NCI-H460 (cell line): ENCODE measurements at regions not wholly inside any gene's neighbourhood (a gene's known extent, or its start where the extent isn't known, plus 50 kb on each side); places are given as distances from the start of the nearest gene placed in this dataset.

Experiments
- DNase-seq: peaks from one replicate; pipeline ENCODE4 v3.0.0-alpha.2; 2016; ENCODE audit warnings: low read depth; ENCODE audit errors: extremely low read depth

- DNase-seq = no peak
Measured at GRCh38 chr1:224486801-224487583, 52.4 kb upstream of the WDR26 start.

GRCh38 chr1:224488806-224489499 lies 54.4 kb upstream of the WDR26 start:
- no peak for DNase-seq

DNA sequence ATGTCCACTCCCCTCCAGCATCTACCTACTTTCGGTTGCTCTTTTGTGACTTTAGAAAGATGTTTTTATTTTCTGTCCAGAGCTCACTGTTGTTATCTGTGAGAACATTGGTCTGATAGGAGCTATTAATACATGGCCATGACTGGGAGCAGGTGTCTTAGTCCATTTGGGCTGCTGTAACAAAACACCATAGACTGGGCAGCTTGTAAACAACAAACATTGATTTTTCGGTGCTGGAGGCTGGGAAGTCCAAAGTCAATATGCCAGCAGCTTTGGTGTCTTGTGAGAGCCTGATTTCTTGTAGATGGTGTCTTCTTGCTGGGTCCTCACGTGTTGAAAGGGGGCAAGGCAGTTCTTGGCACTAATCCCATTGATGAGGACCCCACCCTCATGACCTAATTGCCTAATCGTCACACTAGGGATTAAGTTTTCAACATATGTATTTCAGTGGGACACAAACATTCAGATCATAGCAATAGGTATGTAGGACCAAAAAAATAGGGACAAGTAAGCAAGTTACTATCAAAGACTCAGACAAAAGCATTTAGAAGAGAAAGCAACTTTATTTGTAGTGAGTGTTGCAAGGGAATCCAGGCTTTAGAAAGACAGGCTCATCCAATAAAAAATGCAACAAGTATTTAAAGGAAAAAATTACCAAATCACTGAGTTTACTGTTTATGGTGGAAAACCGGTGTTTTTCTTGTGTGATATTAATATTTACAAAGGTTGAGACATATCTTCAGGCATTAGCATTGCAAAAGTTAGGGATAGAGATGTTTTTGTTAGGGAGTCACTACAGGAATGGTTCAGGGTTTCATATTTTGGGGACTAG lies 55.2 kb upstream of the WDR26 start:
- no peak for DNase-seq

DNA sequence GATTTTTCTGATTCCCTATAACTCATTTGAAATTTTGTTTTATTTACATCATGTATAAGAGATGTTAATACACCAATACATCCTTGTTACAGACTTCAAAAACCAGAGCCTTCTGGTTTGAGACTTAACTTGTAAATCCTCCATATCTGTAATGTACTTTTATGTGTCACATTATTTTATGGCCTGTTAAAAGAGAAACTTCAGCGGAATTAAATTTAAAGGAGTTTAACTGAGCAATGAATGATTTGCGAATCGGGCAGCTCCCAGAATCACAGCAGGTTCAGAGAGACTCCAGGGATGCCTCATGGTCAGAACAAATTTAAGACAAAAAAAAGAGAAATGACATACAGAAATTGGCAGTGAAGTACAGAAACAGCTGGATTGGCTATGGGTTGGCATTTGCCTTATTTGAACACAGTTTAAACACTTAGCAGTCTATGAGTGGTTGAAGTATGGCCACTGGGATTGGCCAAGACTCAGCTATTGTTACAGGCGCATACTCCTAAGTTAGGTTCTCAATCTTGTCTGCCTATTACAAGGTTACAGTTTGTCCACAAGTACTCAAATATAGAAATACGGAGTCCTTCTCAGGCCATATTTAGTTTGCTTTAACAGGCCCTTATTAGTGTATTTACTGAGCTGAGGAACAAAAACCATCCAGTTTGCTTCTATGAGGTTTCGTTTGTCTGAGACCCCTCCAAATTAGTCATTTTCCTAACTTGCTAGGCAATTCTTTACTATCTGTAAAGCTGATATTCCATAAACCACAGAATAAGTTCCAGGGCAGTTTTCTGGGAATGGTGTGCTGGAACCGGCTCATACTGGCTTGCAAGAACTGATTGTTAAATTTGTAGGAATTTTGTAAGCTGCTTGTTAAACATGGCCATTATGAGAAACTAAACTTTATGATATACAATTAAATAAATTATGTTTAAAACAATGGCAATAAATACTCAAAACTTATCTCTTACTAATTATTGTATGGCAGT lies 56.2 kb upstream of the WDR26 start:
- no peak for DNase-seq

DNA sequence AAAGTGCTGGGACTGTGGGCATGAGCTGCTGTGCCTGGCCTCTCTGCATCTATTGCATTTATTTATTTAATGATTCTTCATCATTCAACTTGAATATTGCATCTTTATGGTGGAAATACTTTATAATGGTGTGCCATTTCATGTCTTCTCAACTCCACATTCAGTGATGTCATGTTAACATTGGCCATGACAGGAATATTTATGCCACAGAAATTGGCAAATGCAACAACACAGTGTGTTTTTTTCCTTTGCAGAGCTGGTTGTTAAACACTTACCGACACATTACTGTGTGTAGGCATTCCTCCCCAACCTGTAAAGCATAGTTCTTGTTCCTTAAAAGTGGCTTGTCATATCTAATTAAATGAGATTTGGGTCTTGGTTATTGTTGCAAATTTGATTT lies 57.4 kb upstream of the WDR26 start:
- DNase-seq = no peak

GRCh38 chr1:224492632-224493031 lies 58.0 kb upstream of the WDR26 start:
- DNase-seq = no peak

- DNase-seq = no peak
Measured at GRCh38 chr1:224493269-224493668, 58.7 kb upstream of the WDR26 start.

DNA sequence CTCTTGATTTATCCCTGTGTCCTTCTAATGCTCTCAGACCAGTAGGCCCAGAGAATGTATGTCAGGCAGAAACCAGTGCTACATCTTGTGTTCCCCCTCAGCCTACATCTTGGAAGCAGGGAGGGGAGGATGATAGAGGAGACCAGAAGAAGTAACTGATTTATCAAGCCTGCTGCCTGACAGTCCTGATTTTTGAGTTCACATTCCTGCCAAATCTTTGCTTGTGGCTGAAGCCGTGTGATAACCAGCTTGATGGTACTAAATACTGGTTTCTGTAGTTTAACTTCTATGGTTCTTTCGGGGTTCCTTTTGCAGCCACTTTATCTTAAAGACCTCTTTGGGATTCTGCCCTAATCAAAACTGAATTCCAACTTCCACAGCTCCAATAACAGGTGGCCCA lies 59.7 kb upstream of the WDR26 start:
- no peak for DNase-seq

DNA sequence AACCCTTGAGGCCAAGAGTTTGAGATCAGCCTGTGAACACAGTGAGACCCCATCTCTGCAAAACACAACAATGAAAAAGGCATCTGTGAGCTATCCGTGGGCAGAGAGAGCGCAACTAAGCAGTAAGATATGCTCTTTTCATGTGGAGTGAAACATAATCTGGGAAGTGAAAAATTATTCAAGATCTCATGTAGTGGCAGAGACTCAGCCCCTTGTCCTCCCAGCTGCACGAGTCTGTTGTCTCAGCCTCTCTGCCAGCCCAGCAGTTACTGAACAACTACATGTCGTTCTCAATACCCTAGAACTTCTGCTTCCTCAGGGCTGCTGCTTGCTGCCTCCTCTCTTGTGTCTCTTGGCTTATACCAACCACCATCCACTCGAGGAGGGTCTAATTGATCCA lies 61.3 kb upstream of the WDR26 start:
- DNase-seq = no peak

GRCh38 chr1:224496826-224497225 lies 62.2 kb upstream of the WDR26 start:
- DNase-seq = no peak

DNA sequence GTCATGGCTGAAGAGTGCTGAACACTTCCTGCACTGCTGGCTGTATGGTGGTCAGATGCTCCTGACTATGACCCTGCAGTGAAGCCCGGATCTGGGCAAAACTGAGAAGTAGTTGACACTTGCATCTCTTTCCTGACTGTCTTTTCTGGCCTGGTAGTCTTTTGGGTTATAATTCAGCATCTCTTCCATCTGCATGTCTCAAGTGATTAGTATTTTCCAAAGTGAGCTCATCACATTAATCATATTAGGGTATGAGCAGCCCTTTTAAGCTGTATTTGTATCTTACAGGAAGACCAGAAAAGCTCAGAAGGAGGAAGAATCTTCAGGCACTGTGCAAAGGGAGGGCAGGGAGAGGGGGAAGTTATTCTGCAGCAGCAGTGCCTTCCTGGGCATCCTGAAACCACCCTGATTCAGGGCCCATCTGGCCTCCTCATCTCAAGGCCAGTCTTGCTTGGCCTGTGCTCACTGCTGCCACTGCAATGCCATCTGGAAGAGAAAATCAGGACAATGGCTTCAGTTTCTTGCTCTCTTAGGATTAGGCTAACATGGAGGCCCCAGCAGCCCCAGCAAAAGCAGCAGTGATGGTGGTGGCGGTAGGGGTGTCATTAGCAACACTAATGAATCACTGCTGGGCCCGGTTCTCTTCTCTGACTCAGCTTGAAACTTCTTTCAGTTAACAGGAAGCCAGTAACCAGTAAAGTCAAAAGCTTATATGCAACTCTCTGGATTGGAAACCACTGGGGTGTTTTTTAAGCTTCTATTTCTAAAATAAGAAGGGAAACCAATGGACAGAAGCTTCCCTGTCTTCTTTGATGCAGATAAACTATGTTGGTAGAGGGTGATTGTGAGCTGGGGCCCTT lies 63.3 kb upstream of the WDR26 start:
- no peak for DNase-seq

DNA sequence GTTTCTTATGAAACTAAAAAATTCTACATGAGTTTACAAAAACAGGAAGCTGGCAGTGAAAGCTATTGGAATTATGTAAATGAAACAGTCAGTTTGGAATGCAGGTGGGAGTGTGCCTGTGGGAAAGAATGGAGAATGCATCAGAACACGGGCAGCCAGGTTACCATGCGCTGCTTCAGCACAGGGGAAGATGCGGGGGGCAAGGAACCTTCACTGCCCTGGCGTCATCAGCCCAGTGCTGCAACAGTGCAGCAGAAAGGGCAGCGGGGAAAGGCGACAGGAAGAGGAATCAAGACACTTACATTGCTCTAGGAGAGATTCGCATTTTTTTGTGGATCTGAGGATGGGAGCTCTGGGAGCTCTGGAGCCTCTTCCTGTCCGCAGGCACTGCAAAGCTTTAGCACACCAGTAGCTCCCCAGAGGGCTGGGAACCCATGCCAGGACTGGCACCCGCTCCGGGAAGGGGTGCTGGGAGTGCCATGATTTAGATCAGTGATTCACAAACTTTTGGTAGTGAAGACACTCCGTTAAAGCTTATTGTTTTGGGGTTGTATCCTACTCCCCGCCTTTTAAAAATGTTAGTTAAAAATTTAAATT lies 64.1 kb upstream of the WDR26 start:
- no peak for DNase-seq

- DNase-seq = no peak
Measured at GRCh38 chr1:224499204-224499603, 64.6 kb upstream of the WDR26 start.

- DNase-seq = no peak
Measured at GRCh38 chr1:224500796-224501195, 66.2 kb upstream of the WDR26 start.

- DNase-seq = no peak
Measured at GRCh38 chr1:224501836-224502235, 67.2 kb upstream of the WDR26 start.

DNA sequence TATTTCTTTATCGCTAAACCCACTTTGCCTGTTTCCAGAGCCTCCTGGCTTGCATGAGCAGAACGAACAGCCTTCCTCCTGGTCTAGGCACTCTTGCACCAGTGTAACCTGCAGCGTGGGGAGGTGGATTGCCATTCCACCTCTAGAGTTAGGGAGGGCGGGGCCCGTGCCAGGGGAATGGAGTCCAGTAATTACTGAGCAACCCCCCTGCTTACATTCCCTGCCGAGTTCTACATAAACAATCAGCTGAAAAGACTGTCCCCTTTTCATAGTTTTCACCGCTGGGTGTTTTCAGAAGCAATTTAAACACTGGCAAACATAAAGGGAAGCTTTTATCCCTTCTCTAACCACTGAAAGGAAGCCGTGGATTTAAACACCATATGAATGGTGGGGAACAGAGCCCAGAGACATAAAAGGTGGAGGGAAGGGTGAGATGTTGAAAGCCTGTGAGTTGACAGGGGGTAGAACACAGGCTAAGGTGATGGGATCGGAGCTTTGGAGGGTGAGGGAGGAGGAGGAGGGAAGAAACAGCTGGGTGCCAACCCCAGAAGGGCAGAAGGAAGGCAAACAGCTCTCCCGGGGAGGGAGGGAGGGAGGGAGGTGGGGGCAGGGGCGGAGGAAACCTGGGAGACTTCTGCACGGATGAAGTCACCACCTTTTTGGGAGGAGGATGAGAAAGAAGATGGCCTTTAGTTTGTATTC lies 68.0 kb upstream of the WDR26 start:
- DNase-seq = no peak

- DNase-seq = peak; percentile 59
Measured at GRCh38 chr1:224503161-224504118, 68.8 kb upstream of the WDR26 start.
